Astrocyte (in vitro differentiated cells and primary cell): ENCODE measurements at regions not wholly inside any gene's neighbourhood (a gene's known extent, or its start where the extent isn't known, plus 50 kb on each side); places are given as distances from the start of the nearest gene placed in this dataset.

ENCODE experiments used
- DNase-seq: peaks from one replicate; pipeline ENCODE4 v3.0.0-alpha.2; 2010; ENCODE audit warnings: low read depth
- FAIRE-seq: peaks from 2 replicates; lab custom pipeline; 2011; peaks lifted over from hg19 to GRCh38; lab: Jason Lieb, UNC
- H2AFZ ChIP-seq: 2 replicates; pipeline ENCODE4 v1.6.0; 2012; ENCODE audit warnings: low read depth, low read length, inconsistent platforms
- H3K27ac ChIP-seq: 2 replicates; pipeline ENCODE4 v1.5.1; 2011; ENCODE audit warnings: low read depth, low read length, inconsistent platforms
- H3K27me3 ChIP-seq: 2 replicates; pipeline ENCODE4 v1.6.0; 2011; ENCODE audit warnings: low read length, inconsistent platforms; ENCODE audit not compliant: insufficient read depth
- H3K36me3 ChIP-seq: 2 replicates; pipeline ENCODE4 v1.5.1; 2011; ENCODE audit warnings: low read length, inconsistent platforms; ENCODE audit not compliant: insufficient read depth
- H3K4me1 ChIP-seq: 2 replicates; pipeline ENCODE4 v1.5.1; 2011; ENCODE audit warnings: low read length, inconsistent platforms; ENCODE audit not compliant: insufficient read depth
- H3K4me2 ChIP-seq: 2 replicates; pipeline ENCODE4 v1.6.0; 2012; ENCODE audit warnings: low read length, inconsistent platforms
- H3K4me3 ChIP-seq: 2 replicates; pipeline ENCODE4 v1.5.1; 2011; ENCODE audit warnings: low read depth, mild to moderate bottlenecking, low read length, inconsistent platforms; ENCODE audit not compliant: insufficient read depth
- H3K79me2 ChIP-seq: 2 replicates; pipeline ENCODE4 v1.6.0; 2012; ENCODE audit warnings: mild to moderate bottlenecking, low read length, inconsistent platforms; ENCODE audit not compliant: insufficient read depth
- H3K9ac ChIP-seq: 2 replicates; pipeline ENCODE4 v1.6.0; 2012; ENCODE audit warnings: mild to moderate bottlenecking, low read length, inconsistent platforms
- H3K9me3 ChIP-seq: 2 replicates; pipeline ENCODE4 v1.5.1; 2012; ENCODE audit warnings: low read depth, mild to moderate bottlenecking, low read length, inconsistent platforms; ENCODE audit not compliant: insufficient read depth
- H4K20me1 ChIP-seq: 2 replicates; pipeline ENCODE4 v1.6.0; 2012; ENCODE audit warnings: low read length, inconsistent platforms; ENCODE audit not compliant: insufficient read depth
- H3K27ac Mint-ChIP-seq: one replicate; pipeline ENCODE4 v1.8.0; 2021; ENCODE audit warnings: mild to moderate bottlenecking, mixed read lengths; ENCODE audit not compliant: unreplicated experiment
- H3K27me3 Mint-ChIP-seq: one replicate; pipeline ENCODE4 v1.8.0; 2021; ENCODE audit warnings: low read depth, mixed read lengths; ENCODE audit not compliant: unreplicated experiment
- H3K36me3 Mint-ChIP-seq: one replicate; pipeline ENCODE4 v1.8.0; 2021; ENCODE audit warnings: low read depth, mixed read lengths; ENCODE audit not compliant: unreplicated experiment
- H3K4me1 Mint-ChIP-seq: one replicate; pipeline ENCODE4 v1.8.0; 2021; ENCODE audit warnings: low read depth, mixed read lengths; ENCODE audit not compliant: unreplicated experiment
- H3K4me3 Mint-ChIP-seq: one replicate; pipeline ENCODE4 v1.8.0; 2021; ENCODE audit warnings: mild to moderate bottlenecking, moderate library complexity, mixed read lengths; ENCODE audit not compliant: unreplicated experiment
- H3K9me3 Mint-ChIP-seq: one replicate; pipeline ENCODE4 v1.8.0; 2021; ENCODE audit warnings: mild to moderate bottlenecking, mixed read lengths; ENCODE audit not compliant: unreplicated experiment
- CTCF ChIP-seq: IDR thresholded peaks from 2 replicates; pipeline ENCODE4 v1.5.1; 2011; ENCODE audit warnings: low read depth, mild to moderate bottlenecking, inconsistent platforms, low read length, moderate library complexity; ENCODE audit not compliant: insufficient read depth
- EZH2 ChIP-seq: IDR thresholded peaks from 2 replicates; pipeline ENCODE4 v1.6.1; 2012; ENCODE audit warnings: mild to moderate bottlenecking, low read length, inconsistent platforms; ENCODE audit not compliant: insufficient read depth

- H3K36me3 ChIP-seq = no peaks in the 10 kb centered on the region
- Mint-ChIP-seq H3K4me1 (peaks cover 4% of the 10 kb centered on the region), H3K27me3 (no peaks in the 10 kb centered on the region), H3K4me3 (no peak overlapping the region), H3K9me3 (no peaks in the 10 kb centered on the region), H3K27ac (no peak overlapping the region), H3K36me3 (no peaks in the 10 kb centered on the region)
- no peak overlapping the region for H3K9ac ChIP-seq
- H3K27ac ChIP-seq = no peak overlapping the region
- no peak overlapping the region for H2AFZ ChIP-seq
- FAIRE-seq (no peak), DNase-seq (no peak)
- TF ChIP-seq CTCF = no peak
- H3K4me1 ChIP-seq = no peaks in the 10 kb centered on the region
- H3K4me2 ChIP-seq = no peak overlapping the region
- H4K20me1 ChIP-seq = no peaks in the 10 kb centered on the region
- no peaks in the 10 kb centered on the region for H3K79me2 ChIP-seq
- H3K9me3 ChIP-seq = no peaks in the 10 kb centered on the region
- H3K4me3 ChIP-seq = no peak overlapping the region
- H3K27me3 ChIP-seq = no peaks in the 10 kb centered on the region
These were observed 283.8 kb downstream of the C3orf38 start for GRCh38 chr3:88433568-88433967.

GRCh38 chr3:88434001-88434400 is 284.2 kb downstream of the C3orf38 start:
- no peaks in the 10 kb centered on the region for H3K36me3 Mint-ChIP-seq
- Histone ChIP-seq H3K79me2 (no peaks in the 10 kb centered on the region), H3K4me2 (peak overlapping the region; percentile 19), H3K36me3 (no peaks in the 10 kb centered on the region), H3K27ac (no peak overlapping the region), H3K9ac (no peak overlapping the region), H3K27me3 (no peaks in the 10 kb centered on the region), H3K9me3 (peaks cover 2% of the 10 kb centered on the region), H2AFZ (no peak overlapping the region), H4K20me1 (no peaks in the 10 kb centered on the region), H3K4me1 (no peaks in the 10 kb centered on the region), H3K4me3 (no peak overlapping the region)
- DNase-seq = no peak
- H3K27ac Mint-ChIP-seq = no peak overlapping the region
- no peak for FAIRE-seq
- H3K27me3 Mint-ChIP-seq = no peaks in the 10 kb centered on the region
- no peak overlapping the region for H3K4me3 Mint-ChIP-seq
- H3K9me3 Mint-ChIP-seq = no peaks in the 10 kb centered on the region
- H3K4me1 Mint-ChIP-seq = peaks cover 4% of the 10 kb centered on the region
- TF ChIP-seq CTCF (no peak), EZH2 (no peak)

GRCh38 chr3:88440701-88441100 is 290.9 kb downstream of the C3orf38 start:
- Mint-ChIP-seq H3K4me1 (no peaks in the 10 kb centered on the region), H3K27ac (no peak overlapping the region), H3K36me3 (no peaks in the 10 kb centered on the region), H3K4me3 (no peak overlapping the region), H3K27me3 (no peaks in the 10 kb centered on the region), H3K9me3 (no peaks in the 10 kb centered on the region)
- H3K9ac ChIP-seq = no peak overlapping the region
- H2AFZ ChIP-seq = no peak overlapping the region
- H3K9me3 ChIP-seq = peaks cover 2% of the 10 kb centered on the region
- DNase-seq = no peak
- H3K27me3 ChIP-seq = no peaks in the 10 kb centered on the region
- TF ChIP-seq CTCF (no peak), EZH2 (no peak)
- no peak overlapping the region for H3K27ac ChIP-seq
- no peaks in the 10 kb centered on the region for H4K20me1 ChIP-seq
- no peaks in the 10 kb centered on the region for H3K79me2 ChIP-seq
- no peaks in the 10 kb centered on the region for H3K36me3 ChIP-seq
- no peaks in the 10 kb centered on the region for H3K4me1 ChIP-seq
- no peak overlapping the region for H3K4me3 ChIP-seq
- no peak overlapping the region for H3K4me2 ChIP-seq
- FAIRE-seq = no peak
